ENCODE measurements at regions not wholly inside any gene's neighbourhood (a gene's known extent, or its start where the extent isn't known, plus 50 kb on each side); places are given as distances from the start of the nearest gene placed in this dataset.

DNA sequence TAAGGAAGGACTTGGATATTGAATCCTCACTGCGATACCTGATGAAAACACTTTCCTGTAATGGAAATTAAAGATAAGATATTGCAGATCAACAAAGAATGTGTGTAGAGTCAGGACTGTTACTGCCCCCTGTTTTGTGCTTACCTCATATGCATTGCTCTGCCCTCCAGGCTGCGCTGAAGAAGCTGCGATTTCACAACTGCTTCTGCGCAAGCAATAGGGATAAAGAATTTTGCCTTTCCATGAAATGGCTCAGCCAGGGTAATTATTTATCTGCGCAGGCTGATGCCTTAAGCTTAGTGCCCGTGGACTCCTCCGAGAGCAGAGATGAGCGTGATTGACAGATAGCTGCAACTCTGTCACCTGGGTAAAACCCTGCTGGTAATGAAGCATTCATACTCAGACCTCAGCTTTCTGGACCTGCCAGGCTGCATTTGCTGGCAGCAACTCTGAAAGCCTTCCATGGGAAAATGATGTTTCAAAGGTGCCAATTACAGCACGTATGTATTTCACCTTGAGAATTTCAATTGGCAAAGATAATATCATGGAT is 370.6 kb downstream of the SAMD5 start:
- DNase-seq (ENCODE audit: low read depth) = no peak
- TF ChIP-seq POLR2A (IDR thresholded peaks at IDR 0.05; ENCODE audit: extremely low read depth, insufficient read length) = no peak
- TF ChIP-seq, protein P1, sequence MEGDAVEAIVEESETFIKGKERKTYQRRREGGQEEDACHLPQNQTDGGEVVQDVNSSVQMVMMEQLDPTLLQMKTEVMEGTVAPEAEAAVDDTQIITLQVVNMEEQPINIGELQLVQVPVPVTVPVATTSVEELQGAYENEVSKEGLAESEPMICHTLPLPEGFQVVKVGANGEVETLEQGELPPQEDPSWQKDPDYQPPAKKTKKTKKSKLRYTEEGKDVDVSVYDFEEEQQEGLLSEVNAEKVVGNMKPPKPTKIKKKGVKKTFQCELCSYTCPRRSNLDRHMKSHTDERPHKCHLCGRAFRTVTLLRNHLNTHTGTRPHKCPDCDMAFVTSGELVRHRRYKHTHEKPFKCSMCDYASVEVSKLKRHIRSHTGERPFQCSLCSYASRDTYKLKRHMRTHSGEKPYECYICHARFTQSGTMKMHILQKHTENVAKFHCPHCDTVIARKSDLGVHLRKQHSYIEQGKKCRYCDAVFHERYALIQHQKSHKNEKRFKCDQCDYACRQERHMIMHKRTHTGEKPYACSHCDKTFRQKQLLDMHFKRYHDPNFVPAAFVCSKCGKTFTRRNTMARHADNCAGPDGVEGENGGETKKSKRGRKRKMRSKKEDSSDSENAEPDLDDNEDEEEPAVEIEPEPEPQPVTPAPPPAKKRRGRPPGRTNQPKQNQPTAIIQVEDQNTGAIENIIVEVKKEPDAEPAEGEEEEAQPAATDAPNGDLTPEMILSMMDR (IDR thresholded peaks at IDR 0.05; ENCODE audit: low read depth, low read length) = no peak
- TF ChIP-seq, protein P2, sequence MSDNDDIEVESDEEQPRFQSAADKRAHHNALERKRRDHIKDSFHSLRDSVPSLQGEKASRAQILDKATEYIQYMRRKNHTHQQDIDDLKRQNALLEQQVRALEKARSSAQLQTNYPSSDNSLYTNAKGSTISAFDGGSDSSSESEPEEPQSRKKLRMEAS (IDR thresholded peaks at IDR 0.05; ENCODE audit: low read depth, low read length) = no peak
- no peak for TF ChIP-seq MYC (IDR thresholded peaks at IDR 0.05; ENCODE audit: low read depth, low read length)

DNA sequence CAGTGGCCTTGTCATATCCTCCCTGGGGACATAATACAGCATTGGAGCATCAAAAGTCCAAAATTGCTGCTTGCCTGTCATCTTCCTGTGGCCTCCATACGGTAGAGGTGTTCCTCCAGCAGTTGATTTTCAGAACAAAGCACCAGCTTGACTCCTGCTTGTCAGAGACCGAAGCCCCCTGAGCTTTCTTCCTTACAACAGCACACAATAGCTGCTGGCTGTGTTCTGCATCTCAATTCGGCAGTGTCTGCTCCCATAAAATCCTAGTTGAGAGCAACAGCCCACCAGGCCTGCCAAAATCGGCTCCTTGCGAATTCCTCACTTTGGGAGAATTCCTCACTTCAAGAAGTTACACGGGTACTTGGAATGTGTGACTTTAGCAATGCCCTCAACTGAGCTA is 372.9 kb downstream of the SAMD5 start:
- TF ChIP-seq, protein P1 (IDR thresholded peaks at IDR 0.05; ENCODE audit: low read depth, low read length) = no peak
- TF ChIP-seq MYC (IDR thresholded peaks at IDR 0.05; ENCODE audit: low read depth, low read length) (no peak), POLR2A (IDR thresholded peaks at IDR 0.05; ENCODE audit: extremely low read depth, insufficient read length) (no peak)
- TF ChIP-seq, protein P2 (IDR thresholded peaks at IDR 0.05; ENCODE audit: low read depth, low read length) = no peak
- H3K4me3 ChIP-seq (ENCODE audit: low read depth, low read length) = no peak overlapping the region
- no peak for DNase-seq (ENCODE audit: low read depth)

More for the DNA sequence above, 370.6 kb downstream of the SAMD5 start:
- H3K4me3 ChIP-seq (ENCODE audit: low read depth, low read length) = no peak overlapping the region

DNA sequence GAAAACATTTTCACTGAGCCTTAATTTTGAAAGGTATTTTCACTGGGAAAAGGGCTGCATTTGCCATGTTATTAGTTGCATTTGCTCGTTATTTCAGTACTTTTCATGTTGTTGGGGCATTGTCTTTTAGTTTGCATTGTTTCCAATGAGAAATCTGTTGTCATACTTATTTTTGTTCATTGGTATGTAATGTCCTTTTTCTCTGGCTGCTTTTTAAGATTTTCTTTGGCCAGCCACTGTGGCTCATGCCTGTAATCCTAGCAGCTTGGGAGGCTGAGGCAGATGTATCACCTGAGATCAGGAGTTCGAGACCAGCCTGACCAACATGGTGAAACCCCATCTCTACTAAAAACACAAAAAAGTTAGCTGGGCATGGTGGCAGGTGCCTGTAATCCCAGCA is 379.9 kb downstream of the SAMD5 start:
- no peak overlapping the region for H3K4me3 ChIP-seq (ENCODE audit: low read depth, low read length)
- DNase-seq (ENCODE audit: low read depth) = no peak
- TF ChIP-seq, protein P2 (IDR thresholded peaks at IDR 0.05; ENCODE audit: low read depth, low read length) = no peak
- TF ChIP-seq, protein P1 (IDR thresholded peaks at IDR 0.05; ENCODE audit: low read depth, low read length) = no peak
- TF ChIP-seq POLR2A (IDR thresholded peaks at IDR 0.05; ENCODE audit: extremely low read depth, insufficient read length) = no peak
- no peak for TF ChIP-seq MYC (IDR thresholded peaks at IDR 0.05; ENCODE audit: low read depth, low read length)

DNA sequence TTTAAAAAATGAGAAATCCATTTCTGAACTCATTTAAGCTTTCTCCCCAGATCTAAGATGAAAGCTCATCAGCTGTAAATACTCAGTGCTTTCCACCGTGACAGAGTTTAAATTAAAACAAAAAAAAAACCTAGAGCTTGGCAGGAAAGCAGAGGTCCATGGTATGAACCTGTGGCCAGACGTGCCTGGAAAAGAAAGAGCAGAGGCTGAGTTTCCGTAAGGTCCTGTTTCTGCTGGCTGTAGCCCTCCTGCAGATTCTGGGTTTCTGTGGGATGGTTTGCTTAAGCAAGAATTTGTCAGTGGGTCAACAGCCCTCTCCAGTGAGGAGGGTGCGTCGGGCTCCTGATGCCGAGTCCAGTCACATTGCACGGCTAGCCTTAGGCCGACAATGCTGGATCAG is 383.2 kb downstream of the SAMD5 start:
- no peak for DNase-seq (ENCODE audit: low read depth)
- no peak overlapping the region for H3K4me3 ChIP-seq (ENCODE audit: low read depth, low read length)
- TF ChIP-seq MYC (IDR thresholded peaks at IDR 0.05; ENCODE audit: low read depth, low read length) (no peak), POLR2A (IDR thresholded peaks at IDR 0.05; ENCODE audit: extremely low read depth, insufficient read length) (no peak)
- TF ChIP-seq, protein P2 (IDR thresholded peaks at IDR 0.05; ENCODE audit: low read depth, low read length) = no peak

DNA sequence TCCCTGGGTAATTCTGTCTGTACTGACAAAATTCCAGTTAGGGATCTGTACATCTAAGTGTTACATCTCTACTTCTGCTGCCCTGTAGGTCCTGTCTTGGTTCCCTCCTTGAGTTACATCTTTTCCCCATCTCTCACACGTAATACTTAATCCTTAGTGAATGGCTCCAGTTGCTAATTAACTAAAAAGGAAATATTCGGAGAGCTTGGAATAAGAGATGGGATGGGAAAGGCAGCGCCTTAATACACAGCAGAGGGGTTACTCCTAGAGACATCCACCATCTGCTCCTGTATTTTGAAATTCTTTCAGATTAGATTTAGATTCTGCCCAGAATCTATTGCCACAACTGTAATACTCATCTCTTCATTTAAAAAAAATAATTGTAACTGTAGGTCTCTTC is 384.0 kb downstream of the SAMD5 start:
- no peak overlapping the region for H3K4me3 ChIP-seq (ENCODE audit: low read depth, low read length)
- TF ChIP-seq MYC (IDR thresholded peaks at IDR 0.05; ENCODE audit: low read depth, low read length) = no peak
- DNase-seq (ENCODE audit: low read depth) = no peak

DNA sequence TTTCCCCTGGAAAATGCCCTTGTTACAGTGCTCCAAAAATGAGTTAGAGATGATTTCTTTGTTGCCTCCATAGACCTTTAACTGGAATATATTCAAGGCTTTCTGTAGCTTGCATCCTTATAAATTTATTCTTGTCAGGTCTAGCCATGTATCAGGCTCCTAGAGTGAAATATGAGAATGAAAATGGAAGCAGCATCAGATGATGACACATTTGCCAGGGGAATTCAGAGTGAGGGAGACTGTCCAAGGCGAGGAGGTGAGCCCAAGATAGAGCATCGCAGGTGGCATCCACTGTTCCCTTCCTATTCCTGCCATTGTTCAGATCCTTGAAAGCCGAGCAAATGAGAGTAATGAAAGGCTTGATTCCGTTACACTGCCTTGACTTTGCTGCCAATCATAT is 386.8 kb downstream of the SAMD5 start:
- TF ChIP-seq, protein P2 (IDR thresholded peaks at IDR 0.05; ENCODE audit: low read depth, low read length) = no peak
- no peak for TF ChIP-seq POLR2A (IDR thresholded peaks at IDR 0.05; ENCODE audit: extremely low read depth, insufficient read length)
- no peak for TF ChIP-seq MYC (IDR thresholded peaks at IDR 0.05; ENCODE audit: low read depth, low read length)
- TF ChIP-seq, protein P1 (IDR thresholded peaks at IDR 0.05; ENCODE audit: low read depth, low read length) = no peak
- no peak for DNase-seq (ENCODE audit: low read depth)
- H3K4me3 ChIP-seq (ENCODE audit: low read depth, low read length) = no peak overlapping the region
